ENCODE measurements at regions not wholly inside any gene's neighbourhood (a gene's known extent, or its start where the extent isn't known, plus 50 kb on each side); places are given as distances from the start of the nearest gene placed in this dataset.

- Histone ChIP-seq H3K9ac (replicated peaks; ENCODE audit: extremely low read depth, insufficient read depth, low read length) (no peak overlapping the region), H3K4me2 (ENCODE audit: insufficient read depth, low read length) (no peak overlapping the region), H3K9me3 (replicated peaks; ENCODE audit: control insufficient read depth, insufficient read depth, low read length) (peaks cover 2% of the 10 kb centered on the region), H2AFZ (ENCODE audit: low read depth, low read length) (no peak overlapping the region), H3K27ac (ENCODE audit: insufficient read depth, low read depth, low read length) (no peak overlapping the region), H3K36me3 (ENCODE audit: control insufficient read depth in 2 of 2, extremely low read depth in 1 of 2, insufficient read depth in 2 of 2, low read length in 2 of 2) (no peaks in the 10 kb centered on the region), H3K27me3 (ENCODE audit: control insufficient read depth in 2 of 2, insufficient read depth in 2 of 2, low read length in 2 of 2) (no peaks in the 10 kb centered on the region), H3K79me2 (ENCODE audit: control insufficient read depth, insufficient read depth, low read length) (no peaks in the 10 kb centered on the region), H3K4me1 (ENCODE audit: control insufficient read depth, extremely low read depth, insufficient read depth, low read length) (no peaks in the 10 kb centered on the region), H3K9me1 (replicated peaks; ENCODE audit: control insufficient read depth, extremely low read depth, insufficient read depth, low read length) (no peaks in the 10 kb centered on the region), H3K4me3 (replicated peaks in 1 of 3; ENCODE audit: insufficient read depth in 1 of 3, low read depth in 1 of 3, low read length in 3 of 3) (no peak overlapping the region), H4K20me1 (replicated peaks; ENCODE audit: control insufficient read depth, extremely low read depth, insufficient read depth, low read length) (no peaks in the 10 kb centered on the region)
- intact Hi-C loops (cut with micrococcal nuclease) (no loop called here), dilution Hi-C loops (cut with MboI; ENCODE audit: extremely low pct_ligation_motif_present, low sequenced_read_pairs) (no loop called here)
- CTCF ChIA-PET: no interaction called here
- BruUV-seq (replicated peaks): no TSS peak
- no peak for FAIRE-seq
- POLR2A ChIA-PET: no interaction called here
- TF ChIP-seq EZH2 (IDR thresholded peaks at IDR 0.05; ENCODE audit: borderline replicate concordance, low read depth, low read length, severe bottlenecking) (no peak), GATA2 (IDR thresholded peaks at IDR 0.05; ENCODE audit: insufficient read depth, insufficient read length, low read depth, low read length) (no peak)
- no peak for DNase-seq (ENCODE audit: low read depth, low spot score)
These were observed 73.0 kb upstream of the PGR start for GRCh38 chr11:101202614-101203013.

DNA sequence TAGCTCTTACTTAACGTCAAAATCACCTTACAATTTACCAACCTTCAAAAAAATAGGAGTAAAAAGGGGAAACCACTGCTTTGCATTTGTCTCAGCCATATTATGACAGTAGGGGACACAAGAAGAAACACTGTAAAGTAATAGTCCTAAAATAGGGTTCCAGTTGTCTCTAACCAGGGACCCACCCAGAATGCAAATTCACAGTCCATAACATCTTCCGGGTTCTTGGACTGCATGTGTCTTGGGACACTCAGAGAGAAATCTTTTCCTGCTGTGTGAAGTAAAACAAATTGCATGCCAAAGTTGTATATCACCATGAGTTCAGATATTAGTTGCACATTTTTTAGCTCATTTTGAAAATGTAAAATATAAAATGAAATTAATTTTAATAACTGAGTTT is 69.8 kb upstream of the PGR start:
- Histone ChIP-seq H3K4me3 (replicated peaks in 1 of 3; ENCODE audit: insufficient read depth in 1 of 3, low read depth in 1 of 3, low read length in 3 of 3) (no peak overlapping the region), H3K27me3 (ENCODE audit: control insufficient read depth in 2 of 2, insufficient read depth in 2 of 2, low read length in 2 of 2) (no peaks in the 10 kb centered on the region), H2AFZ (ENCODE audit: low read depth, low read length) (no peak overlapping the region), H3K36me3 (ENCODE audit: control insufficient read depth in 2 of 2, extremely low read depth in 1 of 2, insufficient read depth in 2 of 2, low read length in 2 of 2) (no peaks in the 10 kb centered on the region), H3K4me1 (ENCODE audit: control insufficient read depth, extremely low read depth, insufficient read depth, low read length) (no peaks in the 10 kb centered on the region), H4K20me1 (replicated peaks; ENCODE audit: control insufficient read depth, extremely low read depth, insufficient read depth, low read length) (no peaks in the 10 kb centered on the region), H3K9ac (replicated peaks; ENCODE audit: extremely low read depth, insufficient read depth, low read length) (no peak overlapping the region), H3K9me1 (replicated peaks; ENCODE audit: control insufficient read depth, extremely low read depth, insufficient read depth, low read length) (no peaks in the 10 kb centered on the region), H3K9me3 (replicated peaks; ENCODE audit: control insufficient read depth, insufficient read depth, low read length) (peaks cover 2% of the 10 kb centered on the region), H3K79me2 (ENCODE audit: control insufficient read depth, insufficient read depth, low read length) (no peaks in the 10 kb centered on the region), H3K4me2 (ENCODE audit: insufficient read depth, low read length) (no peak overlapping the region), H3K27ac (ENCODE audit: insufficient read depth, low read depth, low read length) (no peak overlapping the region)
- intact Hi-C loops (cut with micrococcal nuclease) (no loop called here), dilution Hi-C loops (cut with MboI; ENCODE audit: extremely low pct_ligation_motif_present, low sequenced_read_pairs) (no loop called here)
- FAIRE-seq: no peak
- POLR2A ChIA-PET: no interaction called here
- DNase-seq (ENCODE audit: low read depth, low spot score): no peak
- CTCF ChIA-PET: no interaction called here
- TF ChIP-seq, protein P1, sequence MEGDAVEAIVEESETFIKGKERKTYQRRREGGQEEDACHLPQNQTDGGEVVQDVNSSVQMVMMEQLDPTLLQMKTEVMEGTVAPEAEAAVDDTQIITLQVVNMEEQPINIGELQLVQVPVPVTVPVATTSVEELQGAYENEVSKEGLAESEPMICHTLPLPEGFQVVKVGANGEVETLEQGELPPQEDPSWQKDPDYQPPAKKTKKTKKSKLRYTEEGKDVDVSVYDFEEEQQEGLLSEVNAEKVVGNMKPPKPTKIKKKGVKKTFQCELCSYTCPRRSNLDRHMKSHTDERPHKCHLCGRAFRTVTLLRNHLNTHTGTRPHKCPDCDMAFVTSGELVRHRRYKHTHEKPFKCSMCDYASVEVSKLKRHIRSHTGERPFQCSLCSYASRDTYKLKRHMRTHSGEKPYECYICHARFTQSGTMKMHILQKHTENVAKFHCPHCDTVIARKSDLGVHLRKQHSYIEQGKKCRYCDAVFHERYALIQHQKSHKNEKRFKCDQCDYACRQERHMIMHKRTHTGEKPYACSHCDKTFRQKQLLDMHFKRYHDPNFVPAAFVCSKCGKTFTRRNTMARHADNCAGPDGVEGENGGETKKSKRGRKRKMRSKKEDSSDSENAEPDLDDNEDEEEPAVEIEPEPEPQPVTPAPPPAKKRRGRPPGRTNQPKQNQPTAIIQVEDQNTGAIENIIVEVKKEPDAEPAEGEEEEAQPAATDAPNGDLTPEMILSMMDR (IDR thresholded peaks at IDR 0.05; ENCODE audit: extremely low read depth in 1 of 2, insufficient read depth in 1 of 2, low read depth in 1 of 2, low read length in 2 of 2): no peak
- no peak for TF ChIP-seq GATA2 (IDR thresholded peaks at IDR 0.05; ENCODE audit: insufficient read depth, insufficient read length, low read depth, low read length)
- BruUV-seq (replicated peaks): no TSS peak
